ENCODE measurements at regions not wholly inside any gene's neighbourhood (a gene's known extent, or its start where the extent isn't known, plus 50 kb on each side); places are given as distances from the start of the nearest gene placed in this dataset.

DNA sequence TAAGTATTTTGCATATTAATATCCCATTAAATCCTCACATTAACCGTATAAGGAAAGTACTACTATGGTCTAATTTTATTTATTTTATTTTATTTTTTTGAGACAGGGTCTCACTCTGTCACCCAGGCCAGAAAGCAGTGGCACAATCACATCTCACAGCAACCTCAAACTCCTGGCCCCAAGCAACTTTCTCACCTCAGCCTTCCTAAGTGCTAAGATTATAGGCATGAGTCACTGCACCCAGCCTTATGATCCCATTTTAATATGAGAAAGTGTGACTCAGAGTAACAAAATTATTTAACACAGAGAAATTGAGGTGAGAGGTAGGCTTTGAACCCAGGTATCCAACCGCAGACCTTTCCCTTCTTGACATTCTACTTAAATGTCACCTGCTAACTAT lies 330.0 kb upstream of the POU3F3 start:
- Mint-ChIP-seq H3K27ac (no peak overlapping the region), H3K4me3 (no peak overlapping the region), H3K27me3 (ENCODE audit: low read depth) (no peaks in the 10 kb centered on the region), H3K4me1 (peaks cover 7 to 12% of the 10 kb centered on the region in 2 experiments), H3K9me3 (peaks cover 0 to 3% of the 10 kb centered on the region in 2 experiments; a peak in 1 of 5 replicates), H3K36me3 (ENCODE audit: insufficient read depth in 1 of 3, low read depth in 3 of 3) (no peaks in the 10 kb centered on the region)
- H3K79me2 ChIP-seq (ENCODE audit: insufficient read depth, low read length): no peaks in the 10 kb centered on the region
- no peak overlapping the region for H2BK120ac ChIP-seq (ENCODE audit: low read depth, low read length, poor library complexity, severe bottlenecking)
- no CpG with 5 or more reads among the region's 2 CpGs for WGBS (ENCODE audit: extremely low coverage, insufficient read length, low lambda C conversion rate)
- H3K56ac ChIP-seq (ENCODE audit: insufficient read length, low read depth, low read length): no peak overlapping the region
- no peaks in the 10 kb centered on the region for H3K79me1 ChIP-seq (ENCODE audit: insufficient read depth, low read depth, low read length, poor library complexity, severe bottlenecking)
- H3K27ac ChIP-seq (ENCODE audit: insufficient read length, low read depth, low read length): no peak overlapping the region
- H2AFZ ChIP-seq (ENCODE audit: low read length): no peak overlapping the region
- no peaks in the 10 kb centered on the region for H4K20me1 ChIP-seq (ENCODE audit: control insufficient read depth, insufficient read depth, insufficient read length)
- H4K8ac ChIP-seq (replicated peaks; ENCODE audit: insufficient read length, low read depth, low read length): no peak overlapping the region
- H3K18ac ChIP-seq (ENCODE audit: insufficient read length, low read depth, low read length): no peak overlapping the region
- DNase-seq: no peak
- H3K27me3 ChIP-seq (ENCODE audit: insufficient read depth, low read length): no peaks in the 10 kb centered on the region
- no peaks in the 10 kb centered on the region for H3K4me1 ChIP-seq (ENCODE audit: insufficient read depth, low read length)
- H3T11ph ChIP-seq (ENCODE audit: low read length): no peak overlapping the region
- no peak overlapping the region for H2BK5ac ChIP-seq (ENCODE audit: insufficient read length, low read length)
- H3K23ac ChIP-seq (ENCODE audit: insufficient read length, low read depth, low read length): no peak overlapping the region
- no peak overlapping the region for H3K4me2 ChIP-seq (ENCODE audit: insufficient read depth, insufficient read length, low read length)
- H2AK5ac ChIP-seq (ENCODE audit: insufficient read length, low read length): no peak overlapping the region
- H2BK15ac ChIP-seq (ENCODE audit: low read depth, low read length): no peak overlapping the region
- TF ChIP-seq, protein P1, sequence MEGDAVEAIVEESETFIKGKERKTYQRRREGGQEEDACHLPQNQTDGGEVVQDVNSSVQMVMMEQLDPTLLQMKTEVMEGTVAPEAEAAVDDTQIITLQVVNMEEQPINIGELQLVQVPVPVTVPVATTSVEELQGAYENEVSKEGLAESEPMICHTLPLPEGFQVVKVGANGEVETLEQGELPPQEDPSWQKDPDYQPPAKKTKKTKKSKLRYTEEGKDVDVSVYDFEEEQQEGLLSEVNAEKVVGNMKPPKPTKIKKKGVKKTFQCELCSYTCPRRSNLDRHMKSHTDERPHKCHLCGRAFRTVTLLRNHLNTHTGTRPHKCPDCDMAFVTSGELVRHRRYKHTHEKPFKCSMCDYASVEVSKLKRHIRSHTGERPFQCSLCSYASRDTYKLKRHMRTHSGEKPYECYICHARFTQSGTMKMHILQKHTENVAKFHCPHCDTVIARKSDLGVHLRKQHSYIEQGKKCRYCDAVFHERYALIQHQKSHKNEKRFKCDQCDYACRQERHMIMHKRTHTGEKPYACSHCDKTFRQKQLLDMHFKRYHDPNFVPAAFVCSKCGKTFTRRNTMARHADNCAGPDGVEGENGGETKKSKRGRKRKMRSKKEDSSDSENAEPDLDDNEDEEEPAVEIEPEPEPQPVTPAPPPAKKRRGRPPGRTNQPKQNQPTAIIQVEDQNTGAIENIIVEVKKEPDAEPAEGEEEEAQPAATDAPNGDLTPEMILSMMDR (conservative IDR thresholded peaks at IDR 0.05): no peak
- no peak overlapping the region for H4K5ac ChIP-seq (ENCODE audit: insufficient read length, low read depth, low read length)
- H3K9me3 ChIP-seq (ENCODE audit: control insufficient read depth, low read depth, low read length): no peaks in the 10 kb centered on the region
- H4K91ac ChIP-seq (ENCODE audit: insufficient read length, low read depth, low read length): no peak overlapping the region
- H3K23me2 ChIP-seq (ENCODE audit: insufficient read length, low read depth, low read length, poor library complexity, severe bottlenecking): no peaks in the 10 kb centered on the region
- H2BK20ac ChIP-seq (ENCODE audit: low read depth, low read length, poor library complexity, severe bottlenecking): no peak overlapping the region
- no peak overlapping the region for H2BK12ac ChIP-seq (ENCODE audit: insufficient read length, low read depth, low read length)
- H3K9ac ChIP-seq (ENCODE audit: extremely low read depth, insufficient read length, low read length): no peak overlapping the region
- H3K14ac ChIP-seq (ENCODE audit: insufficient read depth, low read length): no peak overlapping the region
- H3K4ac ChIP-seq (ENCODE audit: low read depth, low read length): no peak overlapping the region

All from H9 (cell line).